SK-N-MC (cell line): ENCODE measurements at regions not wholly inside any gene's neighbourhood (a gene's known extent, or its start where the extent isn't known, plus 50 kb on each side); places are given as distances from the start of the nearest gene placed in this dataset.

Experiments used
- EZH2 ChIP-seq: fragments of 200-600 bp; sonication (generic); IDR thresholded peaks from one replicate; pipeline ENCODE4 v1.6.1; 2017; ENCODE audit warnings: antibody characterized with exemption
- FOXP2 ChIP-seq: optimal IDR thresholded peaks from 2 replicates; pipeline ENCODE3; 2011; ENCODE audit warnings: mild to moderate bottlenecking, moderate library complexity; ENCODE audit not compliant: insufficient read depth; ENCODE audit errors: extremely low read length, control extremely low read depth
- POLR2AphosphoS5 ChIP-seq: IDR thresholded peaks from 2 replicates; pipeline ENCODE4 v1.6.1; 2012; ENCODE audit warnings: mild to moderate bottlenecking, low read depth, low read length, borderline replicate concordance

DNA sequence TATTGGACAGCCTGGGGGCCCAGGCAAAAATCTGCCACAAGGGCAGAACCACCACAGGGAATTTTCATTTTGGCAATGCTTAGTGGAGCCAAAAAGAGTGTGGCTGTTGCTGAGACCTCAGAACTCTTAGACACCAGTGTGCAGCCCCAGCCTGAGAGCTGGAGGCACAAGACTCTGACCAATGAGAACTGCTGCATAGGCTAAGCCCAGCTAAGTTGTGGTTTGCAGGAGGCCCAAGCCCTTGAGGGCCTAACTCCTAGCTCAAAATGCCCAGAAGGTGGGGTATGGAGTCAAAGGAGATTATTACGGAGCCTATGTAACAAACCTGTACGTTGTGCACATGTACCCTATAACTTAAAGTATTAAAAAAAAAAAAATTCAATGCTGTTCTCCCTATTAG is 296.7 kb downstream of the TRAM1L1 start:
- no peak for TF ChIP-seq POLR2AphosphoS5
- no peak for TF ChIP-seq EZH2
- TF ChIP-seq FOXP2 = no peak
